Brain microvascular endothelial cell (primary cell): ENCODE measurements at regions not wholly inside any gene's neighbourhood (a gene's known extent, or its start where the extent isn't known, plus 50 kb on each side); places are given as distances from the start of the nearest gene placed in this dataset.

ENCODE experiments used
- DNase-seq: peaks from one replicate; pipeline ENCODE4 v3.0.0-alpha.2; 2020
- H3K27ac ChIP-seq: fragments of 250-450 bp; sonication (Bioruptor Pico); 2 replicates; pipeline ENCODE4 v1.5.1; 2020; ENCODE audit warnings: mild to moderate bottlenecking, moderate library complexity
- H3K27me3 ChIP-seq: fragments of 250-450 bp; sonication (Bioruptor Pico); replicated peaks from 2 replicates; pipeline ENCODE4 v1.5.1; 2020; ENCODE audit warnings: mild to moderate bottlenecking
- H3K36me3 ChIP-seq: fragments of 250-450 bp; sonication (Bioruptor Pico); replicated peaks from 2 replicates; pipeline ENCODE4 v1.5.1; 2020; ENCODE audit warnings: mild to moderate bottlenecking
- H3K4me3 ChIP-seq: 2 replicates; pipeline ENCODE4 v1.5.1; 2011; ENCODE audit warnings: low read depth, mild to moderate bottlenecking, control low read depth, low read length, moderate library complexity
- CTCF ChIP-seq: IDR thresholded peaks from 2 replicates; pipeline ENCODE4 v1.5.1; 2011; ENCODE audit warnings: low read depth, mild to moderate bottlenecking, moderate library complexity, low read length, control low read depth, inconsistent platforms; ENCODE audit errors: missing control alignments
- in situ Hi-C: cut with HindIII; loops from 2 replicates; pipeline ENCODE4 v1.10.0; 2017; ENCODE audit warnings: low sequenced_read_pairs, low pct_ligation_motif_present

GRCh38 chr7:140269004-140269638, 92.3 kb upstream of the KDM7A start:
- Histone ChIP-seq H3K27ac (no peak overlapping the region), H3K36me3 (no peaks in the 10 kb centered on the region), H3K27me3 (no peaks in the 10 kb centered on the region), H3K4me3 (no peak overlapping the region)
- in situ Hi-C loops = no loop called here
- TF ChIP-seq CTCF = no peak
- DNase-seq = no peak

GRCh38 chr7:140267381-140268226, 90.8 kb upstream of the KDM7A start:
- DNase-seq = no peak
- in situ Hi-C loops = no loop called here
- H3K27ac ChIP-seq = no peak overlapping the region
- H3K27me3 ChIP-seq = no peaks in the 10 kb centered on the region
- no peak overlapping the region for H3K4me3 ChIP-seq
- H3K36me3 ChIP-seq = no peaks in the 10 kb centered on the region
- no peak for TF ChIP-seq CTCF

GRCh38 chr7:140263277-140263676, 86.5 kb upstream of the KDM7A start:
- TF ChIP-seq CTCF = no peak
- H3K27ac ChIP-seq = no peak overlapping the region
- no peak for DNase-seq
- no peak overlapping the region for H3K4me3 ChIP-seq
- no peaks in the 10 kb centered on the region for H3K27me3 ChIP-seq
- in situ Hi-C loops = no loop called here
- H3K36me3 ChIP-seq = no peaks in the 10 kb centered on the region

GRCh38 chr7:140262242-140262903, 85.6 kb upstream of the KDM7A start:
- TF ChIP-seq CTCF = no peak
- no peak overlapping the region for H3K4me3 ChIP-seq
- DNase-seq = no peak
- H3K27me3 ChIP-seq = no peaks in the 10 kb centered on the region
- no peak overlapping the region for H3K27ac ChIP-seq
- in situ Hi-C loops = no loop called here
- H3K36me3 ChIP-seq = no peaks in the 10 kb centered on the region

GRCh38 chr7:140261522-140261921, 84.7 kb upstream of the KDM7A start:
- Histone ChIP-seq H3K36me3 (no peaks in the 10 kb centered on the region), H3K27ac (no peak overlapping the region), H3K4me3 (no peak overlapping the region), H3K27me3 (no peaks in the 10 kb centered on the region)
- TF ChIP-seq CTCF = no peak
- DNase-seq = no peak
- in situ Hi-C loops = no loop called here
